Neural progenitor cell (in vitro differentiated cells): ENCODE measurements at regions not wholly inside any gene's neighbourhood (a gene's known extent, or its start where the extent isn't known, plus 50 kb on each side); places are given as distances from the start of the nearest gene placed in this dataset.

Experiments used
- DNase-seq: peaks from one replicate; pipeline ENCODE4 v3.0.0-alpha.2; 2016; ENCODE audit warnings: low spot score
- H2AFZ ChIP-seq: fragments of 200-600 bp; sonication (generic); replicated peaks from 2 replicates; pipeline ENCODE4 v1.6.1; 2016; ENCODE audit warnings: antibody characterized with exemption
- H3F3A ChIP-seq: fragments of 200-600 bp; sonication (generic); 2 replicates; pipeline ENCODE4 v1.6.1; 2016; ENCODE audit warnings: antibody characterized with exemption, low read depth
- H3K27ac ChIP-seq: fragments of 200-600 bp; sonication (generic); 2 replicates; pipeline ENCODE4 v1.5.1; 2016; ENCODE audit warnings: mild to moderate bottlenecking
- H3K27me3 ChIP-seq: fragments of 200-600 bp; sonication (generic); 2 replicates; pipeline ENCODE4 v1.6.1; 2016; ENCODE audit warnings: mild to moderate bottlenecking, moderate library complexity
- H3K36me3 ChIP-seq: fragments of 200-600 bp; sonication (generic); 2 replicates; pipeline ENCODE4 v1.5.1; 2016
- H3K4me1 ChIP-seq: fragments of 200-600 bp; sonication (generic); 2 replicates; pipeline ENCODE4 v1.6.1; 2016; ENCODE audit warnings: mixed run types
- H3K4me2 ChIP-seq: fragments of 200-600 bp; sonication (generic); 2 replicates; pipeline ENCODE4 v1.6.1; 2016
- H3K4me3 ChIP-seq: fragments of 200-600 bp; sonication (generic); 2 replicates; pipeline ENCODE4 v1.5.1; 2016
- H3K79me2 ChIP-seq: fragments of 200-600 bp; sonication (generic); 2 replicates; pipeline ENCODE4 v1.6.1; 2016; ENCODE audit warnings: low read depth
- H3K9ac ChIP-seq: fragments of 200-600 bp; sonication (generic); 2 replicates; pipeline ENCODE4 v1.6.1; 2016
- H3K9me3 ChIP-seq: fragments of 200-600 bp; sonication (generic); 2 replicates; pipeline ENCODE4 v1.5.1; 2016; ENCODE audit warnings: low read depth
- H4K20me1 ChIP-seq: fragments of 200-600 bp; sonication (generic); 2 replicates; pipeline ENCODE4 v1.6.1; 2016; ENCODE audit warnings: low read depth
- H3K27ac Mint-ChIP-seq: 3 replicates; pipeline ENCODE4 v1.8.0; 2021; ENCODE audit warnings: mixed read lengths
- H3K27me3 Mint-ChIP-seq: 2 replicates; pipeline ENCODE4 v1.8.0; 2022; ENCODE audit warnings: low read depth, mild to moderate bottlenecking, inconsistent platforms, moderate library complexity, mixed read lengths; ENCODE audit not compliant: insufficient read depth
- H3K36me3 Mint-ChIP-seq: 3 replicates; pipeline ENCODE4 v1.8.0; 2021; ENCODE audit warnings: mixed read lengths
- H3K4me1 Mint-ChIP-seq: 3 replicates; pipeline ENCODE4 v1.8.0; 2021; ENCODE audit warnings: mixed read lengths
- H3K4me3 Mint-ChIP-seq: 3 replicates; pipeline ENCODE4 v1.8.0; 2021; ENCODE audit warnings: mild to moderate bottlenecking, moderate library complexity, mixed read lengths
- H3K9me3 Mint-ChIP-seq: 3 replicates; pipeline ENCODE4 v1.8.0; 2020; ENCODE audit warnings: mixed read lengths
- EZH2 ChIP-seq: fragments of 200-600 bp; sonication (generic); IDR thresholded peaks from 2 replicates; pipeline ENCODE4 v1.6.1; 2017; ENCODE audit warnings: antibody characterized with exemption, mild to moderate bottlenecking, moderate library complexity
- EZH2phosphoT487 ChIP-seq: fragments of 200-600 bp; sonication (generic); IDR thresholded peaks from 2 replicates; pipeline ENCODE4 v1.6.1; 2017; ENCODE audit warnings: antibody characterized with exemption
- TF ChIP-seq, protein P1 (sequence below): fragments of 200-600 bp; sonication (generic); IDR thresholded peaks from 2 replicates; pipeline ENCODE4 v1.5.1; 2017; ENCODE audit warnings: antibody characterized with exemption, mild to moderate bottlenecking

- H3K79me2 ChIP-seq = no peaks in the 10 kb centered on the region
- H3K4me3 Mint-ChIP-seq = no peak overlapping the region
- no peak overlapping the region for H3K27ac Mint-ChIP-seq
- H3F3A ChIP-seq = no peaks in the 10 kb centered on the region
- no peaks in the 10 kb centered on the region for H3K27me3 ChIP-seq
- H3K4me1 Mint-ChIP-seq = peaks cover 10% of the 10 kb centered on the region
- no peak overlapping the region for H3K27ac ChIP-seq
- H2AFZ ChIP-seq = no peak overlapping the region
- TF ChIP-seq EZH2 (no peak), EZH2phosphoT487 (no peak)
- TF ChIP-seq, protein P1, sequence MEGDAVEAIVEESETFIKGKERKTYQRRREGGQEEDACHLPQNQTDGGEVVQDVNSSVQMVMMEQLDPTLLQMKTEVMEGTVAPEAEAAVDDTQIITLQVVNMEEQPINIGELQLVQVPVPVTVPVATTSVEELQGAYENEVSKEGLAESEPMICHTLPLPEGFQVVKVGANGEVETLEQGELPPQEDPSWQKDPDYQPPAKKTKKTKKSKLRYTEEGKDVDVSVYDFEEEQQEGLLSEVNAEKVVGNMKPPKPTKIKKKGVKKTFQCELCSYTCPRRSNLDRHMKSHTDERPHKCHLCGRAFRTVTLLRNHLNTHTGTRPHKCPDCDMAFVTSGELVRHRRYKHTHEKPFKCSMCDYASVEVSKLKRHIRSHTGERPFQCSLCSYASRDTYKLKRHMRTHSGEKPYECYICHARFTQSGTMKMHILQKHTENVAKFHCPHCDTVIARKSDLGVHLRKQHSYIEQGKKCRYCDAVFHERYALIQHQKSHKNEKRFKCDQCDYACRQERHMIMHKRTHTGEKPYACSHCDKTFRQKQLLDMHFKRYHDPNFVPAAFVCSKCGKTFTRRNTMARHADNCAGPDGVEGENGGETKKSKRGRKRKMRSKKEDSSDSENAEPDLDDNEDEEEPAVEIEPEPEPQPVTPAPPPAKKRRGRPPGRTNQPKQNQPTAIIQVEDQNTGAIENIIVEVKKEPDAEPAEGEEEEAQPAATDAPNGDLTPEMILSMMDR = no peak
- H3K4me2 ChIP-seq = no peak overlapping the region
- H3K4me3 ChIP-seq = no peak overlapping the region
- no peaks in the 10 kb centered on the region for H3K4me1 ChIP-seq
- no peak for DNase-seq
- H3K9me3 ChIP-seq = no peaks in the 10 kb centered on the region
- H4K20me1 ChIP-seq = no peaks in the 10 kb centered on the region
- no peaks in the 10 kb centered on the region for H3K36me3 Mint-ChIP-seq
- peaks cover 2% of the 10 kb centered on the region for H3K9me3 Mint-ChIP-seq
- H3K9ac ChIP-seq = no peak overlapping the region
- H3K36me3 ChIP-seq = no peaks in the 10 kb centered on the region
- H3K27me3 Mint-ChIP-seq = peaks cover 10% of the 10 kb centered on the region
Measured at GRCh38 chr11:44496391-44496790, 69.1 kb upstream of the CD82 start.

DNA sequence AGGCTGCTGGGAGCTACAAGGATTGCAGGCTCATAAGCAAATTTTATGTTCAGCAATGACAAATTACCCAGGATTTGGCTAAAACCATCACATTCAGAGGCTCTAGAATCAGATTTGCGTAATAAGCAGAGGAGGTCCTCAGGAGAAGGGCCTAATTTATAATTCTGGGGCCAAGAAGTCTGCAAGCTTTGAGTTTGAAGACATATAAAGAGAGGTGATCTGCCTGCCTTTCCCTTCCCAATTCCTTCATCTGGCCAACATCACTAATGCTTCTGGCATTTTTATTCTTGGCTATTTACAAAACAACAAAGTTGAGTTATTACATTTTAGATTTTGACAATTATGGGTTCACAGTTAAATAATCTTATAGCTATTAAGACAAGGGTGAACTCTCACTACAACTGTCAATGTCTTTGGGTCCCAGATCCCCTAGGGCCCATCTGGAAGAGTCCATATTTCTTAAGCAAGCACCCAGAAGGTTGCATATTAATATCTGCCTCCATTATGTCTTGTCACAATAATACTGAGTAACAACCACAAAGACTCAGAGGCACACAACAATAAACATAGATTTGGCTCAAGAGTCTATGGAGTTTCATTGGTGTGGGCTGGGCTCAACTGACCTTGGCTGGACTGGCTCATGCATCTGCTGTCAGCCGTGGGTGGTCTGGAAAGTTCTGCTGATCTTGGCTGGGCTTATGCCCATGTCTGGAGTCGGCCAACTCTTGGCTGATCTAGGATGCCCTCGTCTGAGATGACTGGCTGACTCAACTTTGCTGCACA, 67.2 kb upstream of the CD82 start:
- H3K4me3 Mint-ChIP-seq = no peak overlapping the region
- H3K4me3 ChIP-seq = no peak overlapping the region
- peaks cover 10% of the 10 kb centered on the region for H3K4me1 Mint-ChIP-seq
- TF ChIP-seq EZH2 (no peak), EZH2phosphoT487 (no peak)
- TF ChIP-seq, protein P1 = no peak
- no peaks in the 10 kb centered on the region for H3K36me3 Mint-ChIP-seq
- no peaks in the 10 kb centered on the region for H3K27me3 ChIP-seq
- no peak overlapping the region for H3K9ac ChIP-seq
- H3K79me2 ChIP-seq = no peaks in the 10 kb centered on the region
- H3K9me3 ChIP-seq = no peaks in the 10 kb centered on the region
- no peak overlapping the region for H3K4me2 ChIP-seq
- no peak overlapping the region for H3K27ac ChIP-seq
- peaks cover 2% of the 10 kb centered on the region for H3K9me3 Mint-ChIP-seq
- H3K27me3 Mint-ChIP-seq = peaks cover 9% of the 10 kb centered on the region
- H3K27ac Mint-ChIP-seq = no peak overlapping the region
- H2AFZ ChIP-seq = no peak overlapping the region
- no peak for DNase-seq
- no peaks in the 10 kb centered on the region for H3K4me1 ChIP-seq
- no peaks in the 10 kb centered on the region for H3K36me3 ChIP-seq
- no peaks in the 10 kb centered on the region for H4K20me1 ChIP-seq
- H3F3A ChIP-seq = no peaks in the 10 kb centered on the region

GRCh38 chr11:44502506-44502905, 63.0 kb upstream of the CD82 start:
- Histone ChIP-seq H3K4me1 (no peaks in the 10 kb centered on the region), H4K20me1 (no peaks in the 10 kb centered on the region), H3K79me2 (no peaks in the 10 kb centered on the region), H3K36me3 (no peaks in the 10 kb centered on the region), H3K27me3 (no peaks in the 10 kb centered on the region), H3K27ac (no peak overlapping the region), H3F3A (no peaks in the 10 kb centered on the region), H3K9me3 (no peaks in the 10 kb centered on the region), H2AFZ (no peak overlapping the region), H3K4me2 (no peak overlapping the region), H3K4me3 (no peak overlapping the region), H3K9ac (no peak overlapping the region)
- Mint-ChIP-seq H3K4me3 (no peak overlapping the region), H3K36me3 (no peaks in the 10 kb centered on the region), H3K4me1 (no peaks in the 10 kb centered on the region), H3K27me3 (peaks cover 9% of the 10 kb centered on the region), H3K9me3 (peaks cover 2% of the 10 kb centered on the region), H3K27ac (no peak overlapping the region)
- no peak for TF ChIP-seq EZH2phosphoT487
- TF ChIP-seq, protein P1 = no peak
- TF ChIP-seq EZH2 = no peak
- no peak for DNase-seq
